Daoy (cell line): ENCODE measurements at regions not wholly inside any gene's neighbourhood (a gene's known extent, or its start where the extent isn't known, plus 50 kb on each side); places are given as distances from the start of the nearest gene placed in this dataset.
A peak's percentile ranks its signal among the peaks of the same experiment; 100 is the strongest.

Source experiments
- DNase-seq: peaks from one replicate; pipeline ENCODE4 v3.0.0-alpha.2; 2015; ENCODE audit warnings: low read depth

DNA sequence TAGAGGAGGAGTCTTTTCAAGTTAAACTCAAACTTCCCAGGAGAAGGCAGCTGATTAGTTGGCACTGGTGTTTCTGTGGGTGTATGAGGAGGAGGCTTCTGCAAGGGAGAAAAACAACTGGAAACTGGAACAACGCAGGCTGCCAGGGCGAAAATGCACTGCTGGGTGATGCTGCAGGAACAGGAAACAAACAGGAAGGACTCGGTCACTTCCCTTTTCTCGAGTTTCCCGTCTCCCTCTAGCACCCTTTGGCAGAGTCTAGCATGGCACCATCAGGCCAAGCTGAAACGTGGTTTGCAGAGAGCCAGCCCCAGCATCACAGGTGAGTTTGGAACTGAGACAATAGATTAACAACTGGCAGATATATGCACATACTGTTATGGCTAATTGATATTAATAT lies 77.5 kb upstream of the CAST start:
- no peak for DNase-seq

DNA sequence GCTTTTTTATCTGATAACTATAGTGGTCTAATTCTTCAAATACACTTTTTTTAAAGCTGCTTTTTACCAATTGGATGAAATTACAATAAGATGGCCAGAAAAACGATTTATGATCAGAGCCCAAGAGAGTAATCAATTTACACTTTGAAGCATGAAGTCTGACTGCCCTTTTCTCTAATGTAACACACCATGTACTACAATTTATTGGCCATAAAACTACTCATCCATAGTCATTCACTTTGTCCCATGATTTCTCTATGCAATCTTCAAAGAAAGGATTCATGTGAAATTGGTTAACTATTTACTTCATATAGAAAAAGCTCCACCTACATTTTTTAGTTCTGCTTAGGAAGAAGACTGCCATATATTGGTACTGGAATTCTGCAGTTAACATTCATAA lies 73.6 kb upstream of the CAST start:
- DNase-seq = no peak

DNA sequence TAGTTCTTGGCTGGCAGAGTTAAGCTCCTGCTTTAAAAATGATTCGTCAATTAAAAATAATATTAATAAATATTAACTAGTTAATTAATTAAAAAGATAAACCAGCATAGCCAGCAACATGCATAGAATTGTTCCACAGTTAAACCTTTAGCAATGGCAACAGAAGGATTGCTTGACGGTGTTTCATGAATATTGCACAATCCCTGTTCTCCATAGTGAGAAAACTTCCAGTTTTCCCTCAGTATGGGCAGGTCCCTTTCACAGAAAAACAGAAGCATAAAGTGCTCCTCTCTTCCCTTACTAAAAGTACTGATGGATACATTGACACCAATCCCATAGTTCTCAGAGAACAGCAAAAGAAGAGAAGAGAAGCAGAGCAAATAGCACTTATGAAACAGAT lies 71.4 kb upstream of the CAST start:
- no peak for DNase-seq

DNA sequence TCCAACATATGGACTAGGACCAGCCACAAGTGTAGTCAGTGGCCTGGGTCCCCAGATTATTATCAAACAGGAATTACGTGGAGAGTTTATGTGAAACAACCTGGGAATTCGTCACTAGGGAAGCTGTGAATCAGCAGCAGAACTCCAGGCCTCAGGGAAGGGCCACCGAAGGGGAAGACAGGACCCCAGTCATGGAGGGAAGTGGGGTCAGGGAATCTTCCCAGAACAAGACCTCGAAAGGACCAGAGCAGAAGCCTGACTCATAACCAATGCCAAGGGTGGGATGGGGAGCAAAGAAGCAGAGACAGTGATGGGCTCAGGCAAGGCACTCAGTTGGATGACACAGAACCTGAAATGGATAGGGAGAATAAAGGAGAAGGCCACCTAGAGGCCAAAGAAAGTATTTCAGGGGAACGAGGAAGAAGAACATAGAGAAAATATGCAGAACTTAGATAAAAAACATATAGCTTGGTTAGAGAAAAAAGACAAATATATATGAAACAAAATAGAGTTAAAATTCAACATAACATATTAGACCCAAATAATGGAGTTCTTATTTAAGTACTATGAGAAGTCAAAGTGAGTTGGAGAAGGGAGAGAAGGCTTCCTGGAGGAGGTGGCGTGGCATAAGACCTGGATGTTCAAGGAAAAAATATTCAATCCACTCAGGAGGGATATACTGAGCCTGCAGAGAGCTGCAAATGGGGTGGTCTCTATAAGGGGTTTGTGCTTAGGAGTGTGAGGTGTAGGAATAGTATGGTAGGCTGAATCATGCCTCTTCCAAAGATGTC lies 66.7 kb upstream of the CAST start:
- DNase-seq = peak; percentile 19

DNA sequence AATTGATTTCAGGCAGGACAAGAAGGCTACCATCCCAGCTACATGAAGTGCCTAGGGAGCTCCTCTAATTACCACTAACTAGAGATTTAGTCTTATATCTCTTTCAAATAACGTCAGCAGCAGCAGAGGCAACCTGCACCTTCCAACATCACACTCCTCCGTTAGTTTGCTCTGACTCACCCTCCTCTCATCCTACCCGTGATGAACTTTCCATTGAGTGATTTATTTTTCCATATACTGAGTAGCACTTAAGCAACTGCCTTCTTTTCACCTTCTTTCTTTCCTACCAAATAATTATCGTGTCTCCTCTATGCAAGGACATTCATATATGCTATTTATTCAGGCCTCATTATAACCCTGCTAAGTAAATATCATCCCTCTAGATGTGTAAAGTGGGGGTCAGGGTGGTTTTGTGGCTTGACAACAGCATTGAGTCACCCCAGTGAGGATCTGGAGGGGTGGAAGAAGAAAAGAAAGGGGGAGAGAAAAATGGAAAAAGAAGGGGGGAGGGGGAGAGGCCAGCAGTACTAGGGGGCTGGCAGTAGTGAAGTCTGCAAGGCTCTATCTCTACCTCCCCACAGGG lies 64.6 kb upstream of the CAST start:
- peak; percentile 58 for DNase-seq

DNA sequence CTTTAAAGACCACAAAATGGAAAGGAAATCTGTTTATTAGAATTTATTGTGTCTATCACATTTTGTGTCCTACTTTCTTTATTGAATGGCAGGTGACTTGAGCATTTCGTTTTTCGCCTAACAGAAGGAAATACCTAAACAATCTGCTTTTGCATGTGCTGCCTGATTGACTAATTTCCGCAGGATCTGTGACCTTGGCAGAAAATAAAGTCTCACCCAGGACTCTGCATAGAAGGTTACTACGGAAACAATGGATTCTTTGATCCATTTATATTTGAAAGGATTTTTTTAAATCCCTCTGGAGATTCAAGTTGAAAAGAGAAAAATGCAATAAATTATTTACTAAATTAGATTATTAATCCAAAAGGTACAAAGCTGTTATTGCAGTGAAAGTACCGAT lies 61.0 kb upstream of the CAST start:
- no peak for DNase-seq

DNA sequence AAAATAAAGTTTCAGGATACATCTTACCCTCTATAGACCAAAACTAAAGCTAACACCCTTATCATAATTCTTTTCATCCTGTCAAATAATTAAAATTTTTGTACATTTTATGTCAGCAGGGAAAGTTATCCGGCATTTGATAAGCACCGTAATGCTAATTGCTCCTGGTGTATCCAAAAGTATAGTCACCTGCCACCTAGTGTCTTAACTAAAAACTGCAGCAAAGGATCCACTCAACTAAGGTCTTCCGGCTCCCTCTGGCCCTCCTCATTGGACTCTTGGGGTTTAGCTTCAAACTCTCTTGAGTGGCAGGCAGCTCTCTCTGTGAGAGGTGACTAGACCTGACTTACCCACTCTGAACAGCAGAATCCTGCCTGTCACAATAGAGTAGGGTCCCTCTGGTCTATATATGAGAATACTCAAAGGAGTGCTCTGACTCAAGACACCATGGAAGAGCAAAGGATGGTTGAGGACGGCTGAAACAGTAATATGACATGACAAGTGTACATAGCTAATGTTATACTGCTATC lies 60.4 kb upstream of the CAST start:
- DNase-seq = peak; percentile 64

DNA sequence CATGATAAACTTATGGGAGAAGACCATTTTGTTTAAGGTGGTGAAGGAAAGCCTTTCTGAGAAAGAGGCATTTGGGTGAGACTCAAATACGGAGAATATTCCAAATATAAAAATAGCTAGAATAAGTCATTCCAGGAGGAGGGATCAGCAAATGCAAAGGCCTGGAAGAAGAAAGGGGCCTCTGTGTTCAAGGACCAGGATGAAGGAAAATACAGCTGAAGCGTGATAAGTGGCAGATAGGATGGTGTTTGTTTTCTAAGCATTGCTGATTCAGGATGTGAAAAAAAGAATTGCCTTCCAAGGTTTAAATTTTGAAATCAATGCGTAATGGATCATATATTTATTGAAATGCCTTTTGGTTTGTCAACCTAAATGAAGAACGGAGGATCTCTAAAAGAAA lies 59.4 kb upstream of the CAST start:
- no peak for DNase-seq

DNA sequence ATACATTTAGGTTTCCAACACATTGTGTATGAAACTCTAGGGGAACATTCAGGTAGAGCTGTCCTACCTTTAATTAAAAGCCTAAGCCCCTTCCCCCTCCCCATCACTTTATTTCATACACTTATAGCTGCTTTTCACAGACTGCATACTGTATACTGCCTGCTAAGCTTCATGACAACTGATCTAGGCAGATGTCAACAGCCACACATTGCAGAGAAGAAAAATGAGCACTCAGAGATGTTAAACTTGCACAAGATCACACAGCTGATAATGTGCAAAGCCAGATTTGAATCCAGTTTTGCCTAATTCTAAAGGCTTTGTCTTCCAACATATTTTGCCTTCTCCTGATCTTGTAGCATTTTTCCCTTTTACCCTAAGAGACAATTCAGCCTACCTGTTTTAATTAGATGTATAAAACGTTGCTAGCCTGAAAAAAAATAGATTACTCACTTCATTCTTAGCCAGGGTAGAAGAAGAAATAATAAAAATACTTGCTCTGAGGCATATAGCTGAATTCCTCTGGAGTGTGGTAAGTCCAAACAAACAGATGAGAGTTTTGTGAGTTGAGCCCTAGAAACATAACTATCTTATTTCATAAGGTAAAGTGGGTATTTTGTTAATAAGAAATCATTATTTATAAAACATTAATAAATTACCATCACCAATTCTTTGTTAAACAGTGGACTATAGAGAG lies 56.9 kb upstream of the CAST start:
- DNase-seq = no peak

DNA sequence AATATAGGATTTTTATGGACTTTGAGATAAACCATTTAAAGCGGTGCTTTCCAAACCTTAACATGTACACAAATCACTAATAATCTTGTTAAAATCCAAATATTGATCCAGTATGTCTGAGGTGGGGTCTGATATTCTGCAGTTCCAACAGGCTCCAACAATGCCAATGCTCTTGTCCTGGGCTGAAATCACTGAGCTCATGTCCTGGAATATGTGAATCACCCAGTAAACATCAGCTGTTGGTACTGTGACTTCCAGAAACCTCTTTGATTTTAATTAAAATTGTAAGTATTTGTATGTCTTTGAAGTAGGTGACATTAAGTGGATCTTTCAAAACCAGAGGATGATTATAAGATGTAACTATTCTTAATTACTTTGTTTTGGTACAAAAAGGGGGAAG lies 52.8 kb upstream of the CAST start:
- DNase-seq = no peak

DNA sequence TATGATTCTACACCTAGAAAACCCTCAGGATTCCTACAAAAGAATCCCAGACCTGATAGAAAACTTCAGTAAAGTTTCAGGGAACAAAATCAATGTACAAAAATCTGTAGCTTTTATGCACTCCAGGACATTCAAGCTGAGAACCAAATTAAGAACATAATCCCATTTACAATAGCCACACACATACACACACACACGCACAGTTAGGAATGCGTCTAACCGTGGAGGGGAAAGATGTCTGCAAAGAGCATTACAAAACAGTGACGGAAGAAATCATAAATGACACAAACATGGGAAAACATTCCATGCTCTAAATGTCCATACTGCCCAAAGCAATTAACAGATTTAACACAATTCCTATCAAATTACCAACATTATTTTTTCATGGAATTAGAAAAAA lies 51.4 kb upstream of the CAST start:
- no peak for DNase-seq

DNA sequence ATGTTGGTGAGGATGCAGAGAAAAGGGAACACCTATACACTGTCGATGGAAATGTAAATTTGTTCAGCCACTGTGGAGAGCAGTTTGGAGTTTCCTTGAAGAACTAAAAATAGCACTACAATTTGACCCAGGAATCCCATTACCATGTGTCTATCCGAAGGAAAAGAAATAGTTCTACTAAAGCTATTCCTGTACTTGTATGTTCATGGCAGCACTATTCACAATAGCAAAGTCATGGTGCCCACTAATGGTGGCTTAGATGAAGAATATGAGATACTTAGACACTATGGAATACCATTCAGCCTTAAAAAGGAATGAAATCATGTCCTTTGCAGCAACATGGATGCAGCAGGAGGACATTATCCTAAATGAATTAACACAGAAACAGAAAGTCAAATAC lies 50.2 kb upstream of the CAST start:
- DNase-seq = no peak
